Esophagus mucosa (tissue), 1 donor: ENCODE measurements at regions not wholly inside any gene's neighbourhood (a gene's known extent, or its start where the extent isn't known, plus 50 kb on each side); places are given as distances from the start of the nearest gene placed in this dataset.
"Not testable (repeated sequence)": the region's sequence is repeated elsewhere in the genome, so short reads cannot be mapped to it uniquely, and the experiment has no call there.

Experiments used
- ATAC-seq: fragments of 200-7000 bp; cut with Tn5 transposase; one replicate; pipeline ENCODE4 v1.9.1; 2020
- donor health status: DM: yes; HTN: yes; CAD: no.

DNA sequence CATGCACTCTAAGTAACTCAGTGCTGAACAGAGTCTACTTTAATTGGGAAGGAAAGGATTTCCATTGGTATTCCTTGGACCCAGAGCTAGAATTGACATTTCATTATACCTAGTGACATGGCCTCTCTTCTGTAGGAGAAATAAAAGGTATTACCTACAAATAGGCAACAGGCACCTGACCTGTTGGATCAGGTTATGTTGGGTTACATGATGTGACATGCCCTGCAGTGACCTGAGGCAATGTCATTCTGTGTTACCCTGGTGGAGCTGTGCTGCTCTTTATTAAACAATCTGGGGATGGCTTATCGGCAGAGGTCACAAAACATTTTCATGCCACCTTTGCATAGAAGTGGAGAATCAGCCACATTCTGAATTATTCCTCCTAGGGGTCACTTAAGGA is 427.7 kb downstream of the MDFIC start:
- peak; percentile 65 for ATAC-seq

DNA sequence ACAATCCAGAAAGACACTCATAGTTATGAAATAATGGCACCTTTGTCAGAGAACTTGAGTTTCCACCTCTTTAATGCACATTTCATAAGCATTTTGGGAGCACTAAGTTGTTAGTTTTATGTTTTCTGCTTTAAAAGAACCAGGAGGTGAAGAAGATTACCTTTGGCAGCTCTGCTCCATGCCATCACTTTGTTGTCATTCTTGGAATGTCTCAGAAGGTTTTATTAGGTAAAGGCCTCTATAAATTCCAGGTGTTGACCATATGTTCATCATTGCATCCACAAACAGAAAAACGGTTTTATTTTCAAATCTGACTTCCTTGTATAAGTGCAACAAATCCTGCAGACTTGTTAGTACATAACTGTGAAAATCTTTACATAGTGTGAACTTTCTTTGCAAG is 424.8 kb downstream of the MDFIC start:
- no peak for ATAC-seq

DNA sequence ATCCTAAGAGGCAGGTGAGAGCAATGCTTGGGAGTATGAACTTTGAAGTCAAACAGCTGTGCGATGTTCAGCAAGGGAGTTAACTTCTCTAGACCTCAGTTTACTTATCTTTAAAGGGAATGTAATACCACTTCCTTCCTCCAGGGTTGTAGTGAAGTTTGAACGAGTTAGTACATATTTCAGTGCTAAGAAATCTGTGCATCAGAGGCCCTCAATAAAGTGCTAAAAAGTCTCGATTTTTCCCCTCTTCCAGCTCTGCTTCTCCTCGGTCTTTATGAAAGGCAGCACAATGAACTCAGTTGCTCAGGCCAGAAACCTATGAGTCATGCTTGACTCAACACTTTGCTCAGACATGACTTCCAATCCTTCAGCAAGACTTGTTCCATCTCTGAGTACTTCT is 418.9 kb downstream of the MDFIC start:
- peak; percentile 94 for ATAC-seq

DNA sequence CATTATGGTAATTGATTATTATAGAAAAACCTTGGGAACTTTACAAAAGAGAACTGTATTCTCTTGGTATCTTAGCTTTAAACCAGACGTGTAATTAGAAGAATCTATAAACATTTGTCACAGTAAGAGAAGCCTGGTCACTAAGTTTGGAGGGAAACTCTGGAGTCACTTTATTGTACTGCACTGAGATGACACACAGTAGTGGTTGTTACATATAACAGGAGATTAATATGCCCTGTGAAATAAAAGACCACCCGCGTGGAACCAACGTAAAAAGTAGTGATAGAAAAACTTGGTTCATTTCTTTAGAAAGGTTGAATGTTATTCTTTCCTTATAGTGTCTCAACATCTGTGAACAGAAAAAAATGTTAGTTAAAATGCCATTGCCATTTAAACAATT is 416.1 kb downstream of the MDFIC start:
- no peak for ATAC-seq

DNA sequence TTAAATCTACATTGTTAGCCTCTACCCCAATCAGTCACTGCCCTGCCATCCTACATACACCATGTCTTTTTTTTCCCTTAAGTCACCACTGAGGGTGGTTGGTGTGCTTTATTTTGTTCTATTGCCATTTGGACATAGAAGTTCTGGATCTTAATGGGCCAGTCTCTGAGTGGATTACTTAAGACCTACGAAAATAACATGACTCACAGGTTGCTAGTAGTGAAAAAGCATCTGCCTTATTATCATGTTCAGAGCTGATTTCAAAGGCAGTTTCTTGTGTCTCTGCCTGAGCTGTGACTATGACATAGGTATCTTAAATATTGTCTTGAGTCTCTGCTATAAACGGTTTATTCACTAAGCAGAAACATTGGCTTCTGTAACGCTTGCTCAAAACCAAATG is 410.8 kb downstream of the MDFIC start:
- ATAC-seq, result no peak

DNA sequence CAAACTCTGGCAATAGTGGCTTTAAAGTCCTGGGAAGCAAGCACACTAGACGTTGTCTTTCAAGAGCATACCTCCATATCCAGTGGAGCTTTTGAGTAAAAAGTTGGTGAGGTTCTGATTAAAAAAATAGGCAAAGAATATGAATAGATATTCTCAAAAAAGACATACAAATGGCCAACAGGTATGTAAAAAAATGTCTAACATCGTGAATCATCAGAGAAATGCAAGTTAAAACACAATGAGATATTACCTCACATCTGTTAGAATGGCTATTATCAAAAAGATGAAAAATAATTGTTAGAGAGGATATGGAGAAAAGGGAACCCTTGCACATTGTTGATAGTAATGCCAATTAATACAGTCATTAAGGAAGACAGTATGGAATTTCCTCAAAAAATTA is 407.1 kb downstream of the MDFIC start:
- ATAC-seq, result no peak

DNA sequence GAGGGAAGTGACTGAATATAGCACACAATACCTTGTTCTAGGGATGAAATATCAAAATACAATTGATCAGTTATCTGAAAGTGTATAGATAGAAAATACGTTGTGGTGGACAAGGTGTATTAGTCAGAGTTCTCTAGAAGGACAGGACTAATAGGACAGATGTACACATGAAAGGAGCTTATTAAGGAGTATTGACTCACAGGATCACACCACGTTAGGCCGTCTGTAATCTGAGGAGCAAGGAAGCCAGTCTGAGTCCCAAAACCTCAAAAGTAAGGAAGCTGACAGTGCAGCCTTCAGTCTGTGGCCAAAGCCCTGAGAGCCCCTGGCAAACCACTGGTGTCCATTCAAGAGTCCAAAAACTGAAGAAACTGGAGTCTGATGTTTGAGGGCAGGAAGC is 406.1 kb downstream of the MDFIC start:
- ATAC-seq, result no peak

DNA sequence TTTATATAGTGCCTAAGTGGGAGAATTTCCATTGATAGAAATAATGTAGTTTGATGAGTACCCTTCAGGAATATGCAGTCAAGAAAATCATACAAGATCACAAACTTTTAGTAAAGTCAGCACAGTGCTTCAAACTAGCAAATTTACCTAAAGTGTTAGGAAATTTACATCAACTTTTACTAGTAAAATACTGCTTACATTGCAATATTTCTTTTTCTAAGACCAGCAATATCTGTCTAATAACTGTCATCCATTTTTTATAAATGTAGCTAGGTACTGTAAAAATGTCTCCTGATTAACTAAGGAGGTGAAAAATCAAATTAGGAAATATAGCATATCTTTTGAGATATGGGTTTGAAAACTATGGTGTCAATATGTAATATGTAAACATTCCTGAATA is 405.4 kb downstream of the MDFIC start:
- no peak for ATAC-seq

DNA sequence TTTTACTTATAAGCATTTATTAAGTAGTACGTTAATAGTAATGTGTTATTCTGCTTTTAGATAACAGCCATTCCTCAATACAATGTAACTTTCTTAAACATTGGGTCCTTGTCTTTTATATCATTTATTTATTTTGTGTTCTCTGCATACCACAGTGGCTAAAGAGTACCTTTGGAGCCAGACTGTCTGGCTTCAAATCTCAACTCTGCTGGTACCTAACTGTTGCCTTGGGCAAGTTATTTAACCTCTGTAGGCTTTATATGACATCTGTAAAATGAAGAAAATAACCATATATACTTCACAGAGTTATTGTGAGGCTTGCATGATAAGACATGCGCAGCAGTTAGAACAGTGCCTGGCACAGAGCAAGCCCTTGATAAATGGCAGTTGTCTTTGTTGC is 397.6 kb downstream of the MDFIC start:
- ATAC-seq, result no peak

DNA sequence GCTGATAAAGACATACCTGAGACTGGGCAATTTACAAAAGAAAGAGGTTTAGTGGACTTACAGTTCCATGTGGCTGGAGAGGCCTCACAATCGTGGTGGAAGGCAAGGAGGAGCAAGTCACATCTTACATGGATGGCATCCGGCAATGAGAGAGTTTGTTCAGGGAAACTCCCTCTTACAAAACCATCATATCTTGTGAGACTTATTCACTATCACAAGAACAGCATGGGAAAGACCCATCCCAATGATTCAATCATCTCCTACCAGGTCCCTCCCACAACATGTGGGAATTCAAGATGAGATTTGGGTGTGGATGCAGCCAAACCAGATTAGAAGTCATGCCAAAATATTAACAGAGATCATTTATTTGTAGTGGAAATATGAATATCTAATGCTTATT is 388.4 kb downstream of the MDFIC start:
- not testable (repeated sequence) for ATAC-seq

DNA sequence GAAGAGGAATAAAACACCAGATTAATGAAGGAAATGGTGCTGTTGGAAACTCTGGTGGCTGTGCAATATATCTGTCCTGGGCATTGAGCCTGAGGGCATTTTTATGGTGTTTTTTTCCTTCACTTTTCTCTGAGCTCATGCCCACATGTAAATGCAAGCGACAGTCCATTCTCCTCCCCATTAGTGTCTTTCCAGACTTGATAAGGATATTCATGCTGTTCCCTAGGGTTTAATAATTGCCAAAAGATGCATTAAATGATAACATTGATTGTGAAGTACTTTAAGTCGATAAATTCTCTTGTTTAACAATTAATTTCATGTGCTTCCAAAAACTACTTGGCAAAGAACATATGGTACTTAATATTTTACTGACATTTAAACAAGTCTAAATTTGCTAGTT is 384.7 kb downstream of the MDFIC start:
- no peak for ATAC-seq

DNA sequence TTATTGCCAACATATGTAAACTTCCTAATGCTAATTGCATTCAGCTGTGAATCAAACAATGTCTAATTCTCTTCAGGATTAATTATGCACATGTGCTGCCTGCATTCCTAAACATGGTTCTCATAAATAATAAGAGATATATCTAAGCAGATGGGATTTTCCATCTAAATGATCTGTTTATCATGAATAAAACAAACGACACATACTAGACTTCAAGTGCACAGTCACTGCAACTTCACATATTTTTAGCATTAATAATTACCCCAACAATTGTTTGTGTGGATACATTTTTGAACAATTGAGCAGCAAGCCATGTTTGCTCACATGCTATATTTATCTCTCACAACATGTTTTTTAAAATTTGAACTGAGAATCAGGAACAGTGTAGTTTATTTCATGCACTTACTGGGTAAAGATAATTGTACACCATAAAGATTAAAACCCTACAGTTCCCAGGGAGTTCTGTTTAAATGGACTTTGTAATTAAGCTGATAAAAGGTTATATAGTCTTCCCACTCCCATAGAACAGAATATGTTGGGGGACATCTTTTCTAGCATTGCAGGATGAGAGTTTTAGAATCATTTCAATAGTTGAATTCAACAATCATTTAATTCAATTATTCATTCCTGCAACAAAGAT is 378.5 kb downstream of the MDFIC start:
- ATAC-seq, result no peak

DNA sequence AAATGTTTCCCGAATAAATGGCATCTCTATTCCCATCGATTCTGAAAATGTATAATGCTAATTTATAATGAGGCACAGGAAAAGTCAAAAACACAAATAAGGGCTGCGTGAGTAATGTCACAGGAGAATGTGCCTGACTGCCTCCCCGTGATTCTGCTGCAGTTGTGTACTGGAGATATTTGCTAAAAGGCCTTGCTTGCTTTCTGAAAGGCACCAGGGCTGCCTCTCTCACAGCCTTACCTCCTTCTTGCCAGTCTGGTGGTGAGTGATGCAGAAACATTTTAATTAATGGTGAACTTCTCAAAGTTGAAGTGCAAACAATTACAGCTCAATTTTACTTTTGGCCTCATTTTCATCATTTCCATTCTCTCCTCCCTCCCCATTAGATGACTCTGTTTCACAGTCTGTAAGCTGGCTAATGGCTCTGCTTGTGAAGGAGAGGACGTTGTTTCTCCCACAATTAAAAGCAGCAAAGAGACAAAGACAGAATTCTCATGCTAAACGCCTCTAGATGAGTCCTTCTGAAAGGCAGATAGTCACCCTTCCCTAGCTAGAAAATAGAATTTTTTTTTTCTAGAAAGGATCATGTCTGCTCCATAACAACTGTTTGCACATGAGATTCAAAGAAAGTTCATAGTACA is 377.6 kb downstream of the MDFIC start:
- no peak for ATAC-seq

DNA sequence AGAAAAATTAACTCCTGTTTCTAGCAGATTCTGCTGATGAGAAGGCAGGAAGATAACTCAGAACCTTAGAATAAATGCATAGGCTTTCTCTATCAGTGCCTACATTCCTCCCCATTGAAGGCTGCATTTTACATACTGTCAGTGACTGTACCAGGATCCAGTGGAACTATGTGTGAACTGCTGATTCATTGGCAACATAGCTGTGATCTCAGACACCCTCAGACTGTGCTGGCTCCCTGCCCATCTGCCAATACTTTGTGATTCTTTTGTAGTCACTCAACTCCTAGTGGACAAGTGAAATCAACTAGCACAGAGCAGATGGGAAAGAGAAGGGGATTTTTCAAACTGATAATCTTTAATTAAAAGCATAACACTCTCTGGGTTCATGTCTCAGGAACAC is 375.8 kb downstream of the MDFIC start:
- peak; percentile 83 for ATAC-seq

DNA sequence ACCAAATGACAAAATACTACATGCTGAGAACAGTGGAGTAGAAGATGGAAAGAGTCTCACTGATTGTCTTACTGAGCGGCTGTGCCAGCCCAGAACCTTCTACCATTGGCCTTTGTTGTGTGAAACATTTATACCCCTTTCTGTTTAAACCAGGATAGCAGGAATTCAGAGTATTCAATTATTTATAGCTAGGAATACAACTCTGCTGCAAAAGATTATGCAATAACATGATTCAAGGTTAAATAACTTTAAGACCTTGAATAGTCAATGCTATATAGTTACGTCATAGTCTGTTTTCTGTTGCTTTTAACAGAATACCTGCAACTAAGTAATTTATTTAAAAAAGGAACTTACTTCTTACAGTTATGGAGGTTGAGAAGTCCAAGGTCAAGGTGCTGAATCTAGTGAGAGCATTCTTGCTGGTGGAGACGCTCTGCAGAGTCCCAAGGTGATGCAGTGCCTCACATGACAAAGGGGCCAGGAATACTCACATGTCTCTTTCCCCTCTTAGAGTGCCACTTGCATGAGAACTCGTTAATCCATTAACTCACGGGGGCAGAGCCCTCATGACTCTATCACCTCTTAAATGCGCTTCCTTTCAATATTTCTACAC is 371.8 kb downstream of the MDFIC start:
- no peak for ATAC-seq

DNA sequence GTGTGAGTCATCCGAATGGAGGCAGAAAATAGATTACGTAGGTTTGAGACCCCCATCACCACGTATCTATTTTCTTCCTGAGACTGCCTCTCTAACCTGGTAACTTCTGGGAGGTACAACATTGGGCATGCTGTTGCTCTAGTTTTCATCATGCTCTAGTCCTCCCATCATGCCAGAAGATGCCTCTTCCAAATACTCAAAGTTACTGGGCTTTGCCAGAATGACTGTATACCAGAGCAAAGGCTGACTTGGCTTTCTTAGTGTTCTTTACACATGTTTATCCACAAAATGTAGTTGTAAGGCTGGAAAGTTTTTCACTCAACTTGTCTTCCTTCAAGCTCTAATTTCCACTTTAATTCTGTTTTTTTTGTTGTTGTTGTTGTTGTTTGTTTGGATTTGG is 370.5 kb downstream of the MDFIC start:
- ATAC-seq, result no peak

DNA sequence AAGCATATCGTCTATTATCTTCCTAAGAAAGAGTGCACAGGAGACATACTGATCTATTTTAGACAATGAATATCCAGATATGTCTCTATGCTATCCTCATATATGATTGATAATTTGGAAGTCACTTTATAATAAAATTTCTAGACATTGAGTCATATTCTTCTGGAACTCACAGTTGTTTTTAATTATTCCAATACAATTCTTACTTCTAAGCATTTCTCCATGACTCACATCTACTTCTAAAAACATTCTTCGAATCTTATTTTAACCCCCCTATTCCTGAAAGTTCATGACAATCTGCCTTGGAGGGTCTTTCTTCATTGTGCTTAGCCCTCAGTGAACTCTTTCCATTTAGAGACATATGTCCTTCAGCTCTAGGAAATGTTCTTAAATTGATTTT is 368.1 kb downstream of the MDFIC start:
- ATAC-seq, result no peak

DNA sequence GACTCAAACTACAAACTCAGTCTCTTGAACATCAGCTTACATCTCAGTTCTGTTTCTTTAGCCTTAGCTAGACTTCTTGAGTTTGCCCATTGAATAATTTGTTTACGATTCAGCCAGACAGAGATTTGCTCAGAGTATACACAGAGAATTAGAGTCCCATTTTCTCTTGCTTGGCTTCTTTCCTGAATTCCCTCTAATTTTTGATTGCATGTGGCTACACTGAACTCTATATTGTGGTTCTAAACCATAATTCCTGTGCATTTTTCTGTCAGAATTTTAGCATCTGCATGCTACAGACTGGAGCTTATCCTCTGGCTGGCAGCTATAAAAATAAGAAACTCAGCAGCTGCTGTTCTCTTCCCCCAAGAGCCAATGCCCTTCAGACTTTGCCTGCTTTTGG is 354.9 kb downstream of the MDFIC start:
- ATAC-seq, result no peak

DNA sequence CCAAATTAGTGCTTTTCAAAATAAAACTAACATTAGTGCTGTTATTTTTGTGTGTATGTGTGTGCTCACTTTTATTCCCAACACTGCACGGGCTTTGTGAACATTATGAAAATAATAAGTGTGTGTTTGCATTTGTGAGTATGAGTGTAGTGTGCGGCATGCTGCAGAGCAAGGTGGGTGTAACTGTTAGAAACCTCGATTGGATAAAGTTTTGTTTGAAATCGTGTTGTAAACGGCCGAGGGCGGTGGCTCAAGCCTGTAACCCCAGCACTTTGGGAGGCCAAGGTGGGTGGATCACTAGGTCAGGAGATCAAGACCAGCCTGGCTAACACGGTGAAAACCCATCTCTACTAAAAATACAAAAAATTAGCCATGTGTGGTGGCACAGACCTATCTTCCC is 352.0 kb downstream of the MDFIC start:
- ATAC-seq, result not testable (repeated sequence)

DNA sequence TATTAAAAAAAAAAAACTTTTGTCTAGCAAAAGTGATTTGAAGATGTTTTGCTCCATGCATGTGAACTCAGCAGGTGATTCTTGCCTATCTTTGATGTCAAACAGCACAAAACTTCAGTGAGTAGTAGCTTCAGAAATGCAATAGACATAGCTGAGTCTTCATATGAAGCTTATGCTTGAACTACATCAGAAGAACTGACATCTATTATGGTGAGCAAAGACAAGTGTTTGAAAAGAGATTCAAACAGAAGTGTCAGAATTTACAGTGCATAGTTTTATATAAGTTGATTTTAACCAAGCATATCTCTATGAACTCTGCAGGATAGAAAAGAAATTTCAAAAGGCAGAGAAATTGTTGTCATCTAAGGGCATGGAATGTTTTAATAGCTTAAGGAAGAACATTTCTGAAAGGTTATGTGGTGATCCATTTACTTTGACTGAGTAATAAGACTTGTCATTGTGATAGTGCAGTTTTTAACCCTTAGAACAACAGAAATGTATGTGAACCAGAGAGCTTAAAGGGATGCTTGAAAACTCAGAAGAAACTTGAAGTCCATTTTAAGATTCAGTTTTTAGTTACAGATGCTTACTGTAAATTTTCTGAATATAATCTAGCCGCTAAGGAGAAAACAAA is 351.4 kb downstream of the MDFIC start:
- no peak for ATAC-seq

DNA sequence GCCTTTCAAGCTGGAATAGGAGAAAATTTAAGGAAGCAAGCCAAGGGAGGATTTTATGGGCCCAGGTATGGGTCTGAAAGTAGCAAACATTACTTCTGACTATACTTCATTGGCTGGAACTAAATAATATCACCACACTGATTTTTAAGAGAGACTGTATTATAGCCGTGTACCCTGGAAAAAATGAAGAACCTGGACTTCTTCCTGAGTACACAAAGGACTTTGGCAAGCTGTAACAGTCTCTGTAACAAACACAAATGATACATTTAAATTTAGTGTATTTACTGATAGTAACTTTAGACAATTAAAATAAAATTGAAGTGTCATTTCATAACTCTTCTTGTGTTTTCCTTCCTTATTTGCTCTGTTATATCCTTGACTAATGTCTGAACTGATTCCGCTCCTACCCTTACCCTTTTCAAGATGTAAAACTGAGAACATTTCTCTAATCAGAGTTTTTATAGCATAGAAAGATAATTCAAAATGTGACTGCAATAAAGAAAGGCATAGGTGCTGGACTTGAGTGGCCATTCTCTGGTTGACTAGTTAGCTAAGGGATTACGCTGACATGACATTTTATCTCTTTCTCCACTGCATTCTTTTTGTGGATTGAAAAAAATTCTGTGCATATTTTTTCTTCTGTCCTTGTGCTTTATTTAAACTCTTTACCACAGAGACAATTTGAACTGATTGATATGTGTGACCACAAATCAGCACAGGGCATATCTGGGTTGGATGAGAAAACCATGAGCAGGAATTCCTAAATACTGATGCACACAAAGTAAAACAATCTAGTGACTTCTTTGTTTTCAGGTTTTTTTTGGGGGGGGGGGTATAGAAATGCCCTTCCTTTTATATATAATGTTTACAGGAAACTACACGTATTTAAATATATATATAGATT is 349.7 kb downstream of the MDFIC start:
- ATAC-seq, result no peak

DNA sequence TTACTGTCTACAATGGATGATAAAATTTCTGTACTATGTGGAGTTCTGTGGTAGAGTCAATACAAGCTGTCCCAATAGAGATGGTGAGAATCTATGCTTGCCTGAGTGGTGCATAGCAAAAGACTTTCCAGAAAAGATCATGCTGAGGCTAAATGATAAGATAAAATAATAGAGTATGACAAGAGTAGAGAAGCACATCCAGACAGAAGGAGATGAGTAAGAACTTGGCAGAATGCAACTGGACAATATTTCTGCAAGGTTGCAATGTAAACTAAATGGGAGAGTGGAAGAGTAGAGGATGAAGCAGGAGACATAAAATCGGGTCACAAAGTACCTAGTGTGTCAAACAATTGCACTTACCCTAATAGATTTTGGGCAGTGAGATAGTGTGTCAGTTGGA is 347.6 kb downstream of the MDFIC start:
- no peak for ATAC-seq

DNA sequence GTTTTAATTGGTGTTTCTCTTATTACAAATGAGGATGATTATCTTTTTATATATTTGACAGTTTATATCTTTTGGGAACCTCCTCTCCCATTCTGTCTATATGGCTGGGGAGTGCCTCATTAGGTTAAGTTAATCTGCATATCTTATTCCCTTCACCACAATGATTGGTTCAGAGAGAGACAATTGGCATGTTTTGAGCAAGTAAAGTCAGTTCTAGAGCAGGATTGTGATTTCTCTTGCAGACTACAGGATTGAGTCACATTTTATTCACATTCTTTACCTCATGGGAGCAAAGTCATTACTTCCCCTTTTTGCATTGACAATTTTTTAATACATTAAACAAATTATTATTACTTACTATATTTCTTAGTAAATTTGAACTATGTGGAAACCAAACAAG is 345.6 kb downstream of the MDFIC start:
- no peak for ATAC-seq
